ENCODE measurements at regions not wholly inside any gene's neighbourhood (a gene's known extent, or its start where the extent isn't known, plus 50 kb on each side); places are given as distances from the start of the nearest gene placed in this dataset.

DNA sequence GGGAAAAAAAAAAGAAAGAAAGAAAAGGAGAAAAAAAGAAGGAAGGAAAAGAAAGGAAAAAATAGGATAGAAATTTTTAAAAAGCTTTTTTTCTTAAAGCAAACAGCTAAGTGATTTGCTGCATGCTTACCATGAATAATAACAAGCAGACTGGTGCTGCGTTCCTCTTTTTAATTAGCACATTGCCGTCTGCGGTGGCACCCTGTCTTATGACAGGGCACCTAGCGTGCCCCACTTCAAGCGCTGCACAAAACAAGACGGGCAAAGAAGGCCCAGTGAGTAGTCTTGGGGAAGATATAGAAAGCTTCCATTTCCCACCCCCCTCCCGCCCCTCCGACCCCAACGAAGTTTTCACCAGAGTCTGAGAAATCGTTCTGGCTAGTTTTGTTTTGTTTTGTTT is 513.9 kb downstream of the ZNF608 start:
- DNase-seq (ENCODE audit: low read depth in 2 of 2) = no peak

DNA sequence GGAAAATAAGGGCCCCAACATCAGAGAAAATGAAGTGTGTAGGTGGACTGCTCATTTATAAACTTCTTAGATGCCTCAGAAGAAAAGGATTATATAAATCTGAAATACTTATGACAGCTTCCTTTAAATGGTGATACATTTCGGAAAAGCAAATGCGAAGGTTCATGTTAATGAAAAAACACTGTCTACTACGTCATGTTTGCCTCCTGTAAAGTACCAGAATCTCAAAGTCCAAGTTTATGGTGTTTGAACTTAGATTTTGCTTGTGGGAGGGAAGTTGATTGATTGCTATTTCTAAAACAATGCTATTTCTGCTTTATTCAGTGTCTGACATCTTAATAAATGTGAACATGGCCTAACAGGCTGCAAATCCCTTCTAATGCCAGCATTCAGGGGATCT is 514.6 kb downstream of the ZNF608 start:
- no peak for DNase-seq (ENCODE audit: low read depth in 2 of 2)

DNA sequence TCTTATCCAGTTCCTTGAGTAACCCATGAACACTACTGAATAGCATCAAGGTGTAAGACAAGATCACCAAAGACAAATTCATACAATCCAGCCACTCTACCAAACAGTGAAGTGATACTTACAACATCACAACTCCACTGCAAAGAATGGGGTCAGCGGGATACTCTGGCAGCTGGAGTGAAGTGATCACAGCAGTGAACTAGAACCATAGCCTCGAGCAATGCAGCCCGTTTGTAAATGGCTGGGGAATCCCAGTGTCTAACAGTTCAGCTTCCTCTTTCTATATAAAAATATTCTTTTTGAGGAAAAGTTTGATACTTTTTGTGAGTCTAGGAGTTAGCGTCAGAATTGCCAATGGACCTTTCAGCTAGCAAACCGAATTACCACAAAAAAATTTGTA is 515.2 kb downstream of the ZNF608 start:
- DNase-seq (ENCODE audit: low read depth in 2 of 2) = no peak

DNA sequence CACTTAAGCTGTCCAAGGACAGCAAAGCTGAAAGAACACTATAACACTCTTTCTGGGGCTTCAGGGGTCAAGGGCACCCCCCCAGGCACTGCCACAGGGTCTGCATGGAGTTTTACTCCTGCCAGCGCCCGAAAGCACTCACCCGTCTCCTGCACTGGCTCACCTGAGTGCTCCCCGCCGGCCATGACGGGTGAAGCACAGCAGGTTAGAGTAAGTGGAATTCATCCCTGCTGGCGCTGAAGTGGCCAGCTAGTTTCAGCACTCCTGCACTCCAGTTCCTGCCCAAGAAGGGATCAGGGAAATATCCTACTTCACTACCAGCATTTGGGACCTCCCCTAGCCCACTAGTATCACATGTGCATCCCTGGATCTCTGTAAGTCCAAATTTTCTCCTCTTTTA is 516.0 kb downstream of the ZNF608 start:
- no peak for DNase-seq (ENCODE audit: low read depth in 2 of 2)

DNA sequence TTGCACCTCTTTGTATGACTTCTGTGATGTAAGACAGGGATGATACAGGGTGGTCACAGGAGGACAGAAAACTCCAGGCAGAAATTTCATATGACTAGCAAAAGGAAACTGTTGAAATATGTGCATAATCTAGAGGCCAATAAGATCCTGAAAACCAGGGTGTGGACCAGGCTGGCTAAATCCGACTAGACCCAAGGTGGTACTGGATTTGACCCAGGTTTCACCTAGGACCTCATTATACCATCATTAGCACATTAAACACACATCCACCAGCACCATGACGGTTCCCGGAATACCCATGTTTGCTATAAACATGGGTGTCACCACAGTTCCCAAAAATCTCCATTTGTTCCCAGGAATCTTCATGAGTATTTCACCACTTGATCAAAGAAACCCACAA is 517.1 kb downstream of the ZNF608 start:
- DNase-seq (ENCODE audit: low read depth in 2 of 2) = no peak

DNA sequence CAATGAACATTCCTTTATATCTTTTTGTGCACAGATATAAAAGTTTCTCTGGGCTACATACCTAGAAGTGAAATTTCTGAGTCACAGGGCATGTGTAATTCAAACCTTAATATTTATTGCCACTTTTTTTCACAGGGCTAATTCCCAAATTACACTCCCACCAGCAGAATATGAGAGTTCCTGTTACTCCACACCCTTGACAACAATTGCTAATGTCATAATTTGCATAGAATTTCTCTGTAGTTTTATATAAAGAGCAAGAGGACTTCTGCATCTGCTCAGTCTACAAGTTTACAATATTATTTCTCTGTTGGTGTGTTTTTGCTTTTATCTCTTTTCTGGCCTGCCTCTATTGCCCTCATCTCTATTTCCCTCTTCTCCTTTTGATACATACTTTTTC is 518.5 kb downstream of the ZNF608 start:
- no peak for DNase-seq (ENCODE audit: low read depth in 2 of 2)

DNA sequence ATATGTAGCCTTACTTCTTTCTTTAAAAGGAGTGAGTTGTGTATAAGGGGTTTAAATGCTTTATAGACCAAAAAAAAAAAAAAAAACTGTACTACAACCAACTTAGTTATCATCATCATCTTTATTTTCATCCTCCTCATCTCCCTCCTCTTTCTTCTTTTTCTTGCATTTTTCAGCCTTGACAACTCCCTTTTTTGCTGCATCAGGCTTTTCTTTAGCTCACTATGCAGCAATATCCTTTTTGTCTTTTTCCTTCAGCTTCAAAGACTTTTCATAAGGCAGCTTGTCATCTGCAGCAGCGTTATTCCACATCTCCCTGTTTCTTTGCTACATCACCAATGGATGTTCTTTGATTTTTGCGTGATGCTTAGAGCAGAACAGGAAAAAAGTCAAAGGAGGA is 526.0 kb downstream of the ZNF608 start:
- DNase-seq (ENCODE audit: low read depth in 2 of 2) = no peak

DNA sequence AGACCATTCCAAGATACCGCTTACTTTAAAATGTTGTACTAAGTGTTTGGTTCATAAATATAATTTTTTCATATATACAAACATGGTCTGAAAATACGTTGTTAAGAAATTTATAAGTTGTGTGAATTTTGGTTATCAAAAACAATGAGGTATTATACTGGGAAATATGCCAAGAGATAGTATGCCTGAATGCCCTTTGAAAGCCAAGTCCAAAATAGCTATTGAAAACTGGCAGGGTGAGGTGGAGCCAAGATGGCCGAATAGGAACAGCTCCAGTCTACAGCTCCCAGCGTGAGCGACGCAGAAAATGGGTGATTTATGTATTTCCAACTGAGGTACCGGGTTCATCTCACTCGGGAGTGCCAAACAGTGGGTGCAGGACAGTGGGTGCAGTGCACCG is 533.5 kb downstream of the ZNF608 start:
- DNase-seq (ENCODE audit: low read depth in 2 of 2) = no peak

DNA sequence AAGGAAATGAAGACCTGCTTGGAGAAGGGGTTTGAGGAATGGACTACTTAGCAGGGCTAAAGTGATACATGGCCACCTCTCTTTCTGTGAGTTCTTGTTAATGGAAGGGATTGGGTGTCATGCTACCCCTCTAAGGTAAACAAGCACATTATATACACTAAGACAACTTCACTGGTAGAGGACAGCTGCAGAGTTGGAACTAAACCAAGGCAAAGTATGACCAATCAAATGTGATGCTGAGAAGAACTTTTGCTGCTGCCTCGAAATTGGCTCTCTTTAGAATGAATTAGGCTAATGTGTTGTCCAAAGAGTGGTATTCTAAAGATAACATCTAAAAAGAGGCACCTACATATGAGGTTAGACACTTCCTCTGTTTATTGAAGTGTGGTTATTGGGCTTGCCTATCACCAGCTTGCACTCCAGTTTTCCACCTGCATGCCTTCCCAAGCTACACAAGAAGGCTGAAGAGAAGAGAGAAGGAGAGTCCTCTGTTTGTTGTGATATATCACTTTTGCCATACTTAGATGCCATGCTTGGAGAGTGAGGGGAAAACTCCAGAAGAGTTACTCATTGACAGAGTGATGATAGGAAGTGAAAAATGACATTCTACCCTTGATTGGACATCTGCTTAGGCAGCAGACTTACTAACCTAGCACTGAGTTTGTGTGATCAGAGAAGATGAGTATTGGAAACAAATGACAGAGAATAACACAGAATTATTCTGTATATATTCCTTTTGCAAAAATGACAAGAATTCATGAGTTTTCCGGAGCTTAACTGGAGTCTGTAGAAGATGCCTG is 536.1 kb downstream of the ZNF608 start:
- no peak for DNase-seq (ENCODE audit: low read depth in 2 of 2)

DNA sequence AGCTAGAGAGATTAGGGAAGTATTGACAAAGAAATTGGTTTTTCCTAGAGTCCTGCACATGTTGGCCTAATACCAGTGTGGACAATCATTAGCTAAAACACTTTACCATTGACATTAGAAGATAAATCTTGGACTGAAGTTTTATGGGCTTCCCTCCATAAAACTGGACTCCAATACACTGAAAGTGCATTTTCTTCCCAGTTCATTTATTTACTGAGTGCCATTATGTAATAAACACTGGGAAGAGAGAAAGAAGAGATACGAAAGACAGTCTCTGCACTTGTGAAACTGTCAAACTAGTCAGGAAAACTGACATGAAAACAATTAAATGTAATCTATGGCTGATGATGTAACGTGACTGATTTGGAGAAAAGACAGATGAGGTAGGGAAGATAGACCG is 539.3 kb downstream of the ZNF608 start:
- DNase-seq (ENCODE audit: low read depth in 2 of 2) = no peak

DNA sequence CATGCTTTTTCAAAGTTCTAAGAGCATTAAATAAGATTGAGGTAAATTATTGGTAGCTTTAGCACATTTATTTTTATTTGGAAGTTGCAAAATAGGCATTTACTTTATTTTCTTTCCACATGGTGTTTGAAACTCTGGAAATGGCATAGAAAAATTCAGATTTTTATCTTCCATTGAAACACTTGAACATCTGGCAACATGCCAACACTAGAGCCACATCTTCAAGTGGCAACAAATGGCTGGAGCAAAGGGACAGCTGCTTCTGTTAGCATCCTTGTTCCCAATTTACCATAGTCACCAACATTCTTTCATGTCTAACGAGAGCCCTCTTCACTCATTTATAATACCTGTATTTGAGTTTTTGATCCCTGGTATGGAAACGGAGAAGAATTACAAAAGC is 539.9 kb downstream of the ZNF608 start:
- no peak for DNase-seq (ENCODE audit: low read depth in 2 of 2)

DNA sequence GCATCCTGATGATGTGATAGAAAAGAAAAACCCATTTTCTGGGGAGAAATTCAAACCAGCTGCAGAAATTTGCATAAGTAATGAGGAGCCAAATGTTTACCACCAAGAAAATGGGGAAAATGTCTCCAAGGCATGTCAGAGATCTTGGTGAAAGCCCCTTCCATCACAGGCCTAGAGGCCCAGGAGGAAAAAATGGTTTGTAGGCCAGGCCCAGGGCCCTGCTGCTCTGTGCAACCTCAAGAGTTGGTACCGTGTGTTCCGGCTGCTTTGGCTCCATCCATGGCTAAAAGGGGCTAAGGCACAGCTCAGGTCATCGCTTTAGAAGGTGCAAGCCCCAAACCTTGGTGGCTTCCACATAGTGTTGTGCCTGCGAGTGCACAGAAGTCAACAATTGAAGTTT is 543.1 kb downstream of the ZNF608 start:
- no peak for DNase-seq (ENCODE audit: low read depth in 2 of 2)

DNA sequence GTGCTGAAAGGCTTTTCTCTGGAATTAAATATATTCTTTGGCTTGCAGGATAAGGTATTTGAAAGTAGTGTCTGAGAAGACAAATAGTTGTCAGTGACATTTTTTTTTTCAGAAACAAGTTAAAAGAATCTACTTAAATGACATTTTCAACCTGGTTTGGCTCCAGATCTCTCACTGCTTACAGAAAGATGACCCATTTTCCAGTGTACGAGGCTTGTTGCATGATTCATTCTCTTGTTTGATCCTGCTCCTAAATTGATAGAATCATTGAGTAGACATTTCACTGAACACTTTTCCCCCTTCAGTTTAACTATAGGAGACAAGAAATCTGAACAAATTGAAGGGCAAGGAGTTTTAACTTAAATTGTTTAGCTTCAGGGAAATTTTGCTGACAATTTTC is 546.1 kb downstream of the ZNF608 start:
- DNase-seq (ENCODE audit: low read depth in 2 of 2) = no peak

DNA sequence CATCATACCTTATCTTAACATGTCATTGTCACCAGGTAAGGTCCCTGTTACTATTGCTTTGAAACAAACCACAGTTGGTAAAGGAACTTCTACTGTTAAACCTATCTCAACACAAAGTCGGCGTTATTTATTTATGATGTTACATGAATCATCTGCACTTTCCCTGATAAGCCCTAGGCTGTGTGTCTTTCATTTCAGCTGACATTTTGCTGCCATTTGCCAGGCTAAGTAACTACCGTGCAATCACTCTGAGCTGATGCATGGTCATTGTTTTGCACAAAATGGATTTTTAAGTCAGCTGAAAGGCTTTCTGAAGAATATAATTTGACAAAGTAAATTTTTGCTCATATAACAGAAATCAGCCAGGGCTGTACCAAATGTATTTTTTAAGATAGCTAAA is 546.5 kb downstream of the ZNF608 start:
- DNase-seq (ENCODE audit: low read depth in 2 of 2) = no peak

DNA sequence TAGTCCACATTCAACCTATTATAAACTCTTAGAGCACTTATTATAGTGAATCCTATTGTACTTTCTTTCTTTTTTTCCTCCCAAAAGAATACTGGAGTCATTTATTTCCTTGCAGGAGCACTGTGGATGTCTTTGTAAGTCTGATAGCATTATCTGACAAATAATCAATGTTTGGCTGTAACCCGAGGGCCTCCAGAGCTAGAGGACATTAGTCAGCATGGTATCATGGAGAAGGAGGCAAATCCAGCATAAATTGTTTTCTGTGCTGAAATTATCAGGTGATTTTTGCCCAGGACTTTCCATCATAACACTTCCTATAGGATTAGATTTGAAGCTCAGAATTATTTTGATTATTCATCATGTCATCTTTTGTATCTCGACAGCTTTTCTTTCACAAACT is 551.0 kb downstream of the ZNF608 start:
- no peak for DNase-seq (ENCODE audit: low read depth in 2 of 2)

DNA sequence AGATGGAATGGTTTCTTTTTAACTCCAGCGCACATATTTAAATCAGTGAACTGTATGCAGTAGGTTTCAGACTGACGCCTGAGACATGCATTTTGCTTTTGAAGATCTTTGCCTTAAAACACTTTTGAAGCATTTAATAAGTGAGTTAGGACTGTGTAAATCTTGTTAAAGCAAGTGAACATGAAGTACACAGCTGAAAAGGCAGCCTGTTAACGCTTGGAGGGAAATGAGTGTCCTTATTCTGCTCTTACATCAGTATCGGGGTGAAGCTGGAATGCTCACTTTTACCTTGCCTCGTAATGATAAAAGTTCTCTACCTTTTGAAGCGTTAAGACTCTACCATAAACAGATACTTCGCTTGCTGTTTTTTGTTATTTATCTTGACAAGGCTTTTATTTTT is 552.2 kb downstream of the ZNF608 start:
- DNase-seq (ENCODE audit: low read depth in 2 of 2) = no peak

DNA sequence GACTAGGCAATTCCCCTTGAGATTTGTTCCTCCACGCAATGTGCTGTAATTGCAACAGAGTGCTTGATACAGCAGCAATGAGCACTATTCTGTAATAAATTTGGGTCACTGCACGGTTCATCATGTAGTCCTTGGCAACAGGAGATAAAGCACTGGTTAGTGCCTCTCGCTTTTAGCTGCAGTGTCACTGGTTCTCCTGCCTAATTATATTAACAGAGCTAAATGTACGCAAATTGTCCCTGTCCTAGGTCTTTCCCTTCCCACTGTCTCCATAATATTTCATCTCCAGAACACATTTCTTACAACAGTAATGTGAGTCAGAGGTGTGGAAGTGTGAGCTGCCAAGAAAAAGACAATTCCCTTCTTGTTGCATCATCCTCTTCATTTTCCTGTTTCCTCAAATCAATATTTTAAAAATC is 553.1 kb downstream of the ZNF608 start:
- no peak for DNase-seq (ENCODE audit: low read depth in 2 of 2)

DNA sequence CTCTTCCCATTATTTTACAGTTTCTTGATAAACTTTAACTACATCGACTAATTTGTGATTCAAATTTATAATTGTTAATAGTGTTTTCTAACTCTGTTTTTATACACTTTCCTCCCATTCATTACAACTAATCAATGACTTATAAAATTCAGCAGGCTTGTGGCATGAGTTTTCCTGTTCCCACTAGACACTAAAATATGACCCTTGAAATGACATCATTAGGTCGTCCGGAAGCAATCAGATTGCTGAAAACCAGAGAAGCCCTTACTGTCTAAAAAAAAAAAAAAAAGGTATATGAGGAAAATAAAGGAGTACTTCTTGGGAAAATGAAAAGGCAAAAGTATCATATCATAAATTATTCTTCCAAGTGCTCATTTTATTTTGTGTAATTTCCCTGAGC is 553.7 kb downstream of the ZNF608 start:
- DNase-seq (ENCODE audit: low read depth in 2 of 2) = no peak

DNA sequence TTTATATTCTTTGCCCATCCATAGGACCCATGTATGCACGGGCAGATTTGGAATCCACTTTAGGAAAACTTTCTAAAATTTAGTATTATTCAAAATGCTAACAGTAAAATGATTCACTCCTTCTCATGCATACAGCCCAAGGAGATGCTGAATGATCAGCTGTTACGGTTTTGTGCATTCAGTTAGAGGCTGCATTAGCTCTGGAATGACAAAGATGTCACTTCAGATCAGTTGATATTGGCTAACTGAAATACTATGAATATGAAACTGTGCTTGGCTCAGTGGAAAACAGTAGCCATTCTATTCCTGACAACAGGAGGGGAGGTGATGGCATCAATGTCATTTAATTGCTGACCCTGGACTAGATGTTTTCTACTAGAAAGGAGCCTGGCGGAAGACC is 560.7 kb downstream of the ZNF608 start:
- DNase-seq (ENCODE audit: low read depth in 2 of 2) = no peak

DNA sequence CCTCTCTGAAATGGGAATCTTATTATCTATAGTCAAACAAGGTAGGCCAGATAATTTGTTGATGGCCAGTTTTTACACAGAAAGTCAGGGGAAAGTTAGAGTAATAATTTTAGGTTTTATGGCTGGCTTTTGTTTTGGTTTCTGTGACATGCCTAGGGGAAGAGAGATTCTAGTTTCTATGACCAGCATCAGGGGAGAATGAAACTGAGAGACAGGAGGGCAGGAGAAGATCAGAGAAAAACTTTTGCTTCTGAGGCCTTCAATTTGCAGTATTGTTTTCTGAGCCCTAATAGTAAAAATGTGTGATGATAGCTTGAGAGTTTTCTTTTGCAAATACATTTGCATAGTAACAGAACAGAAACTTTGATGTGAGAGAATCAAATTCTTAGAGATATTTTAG is 564.3 kb downstream of the ZNF608 start:
- DNase-seq (ENCODE audit: low read depth in 2 of 2) = no peak

DNA sequence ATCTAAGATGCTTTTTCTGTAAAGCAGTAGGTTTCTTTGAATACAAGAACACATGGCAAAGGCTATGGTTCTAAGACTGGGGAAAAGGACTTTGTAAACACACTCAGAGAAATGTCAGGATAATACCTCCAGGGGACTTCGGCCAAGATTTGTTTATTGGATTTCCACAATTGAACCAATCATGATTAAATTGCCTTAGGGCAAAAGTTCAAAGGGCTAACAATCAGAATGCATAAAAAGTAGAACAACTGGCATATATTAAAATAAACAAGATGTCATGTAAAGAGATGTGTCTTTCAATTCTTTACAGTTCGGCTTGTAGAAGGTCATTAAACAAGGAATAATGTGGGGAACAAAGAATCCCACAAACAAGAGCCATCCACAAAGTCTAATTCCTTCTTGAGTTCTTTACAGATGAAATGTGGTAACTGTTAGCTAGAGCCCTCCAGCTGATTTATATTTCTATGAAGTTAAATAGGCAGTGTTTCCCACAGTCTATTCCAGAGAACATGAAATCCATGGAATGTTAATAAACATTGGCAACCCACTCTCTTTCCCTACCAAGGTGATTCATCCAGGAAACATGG is 565.5 kb downstream of the ZNF608 start:
- DNase-seq (ENCODE audit: low read depth in 2 of 2) = no peak

DNA sequence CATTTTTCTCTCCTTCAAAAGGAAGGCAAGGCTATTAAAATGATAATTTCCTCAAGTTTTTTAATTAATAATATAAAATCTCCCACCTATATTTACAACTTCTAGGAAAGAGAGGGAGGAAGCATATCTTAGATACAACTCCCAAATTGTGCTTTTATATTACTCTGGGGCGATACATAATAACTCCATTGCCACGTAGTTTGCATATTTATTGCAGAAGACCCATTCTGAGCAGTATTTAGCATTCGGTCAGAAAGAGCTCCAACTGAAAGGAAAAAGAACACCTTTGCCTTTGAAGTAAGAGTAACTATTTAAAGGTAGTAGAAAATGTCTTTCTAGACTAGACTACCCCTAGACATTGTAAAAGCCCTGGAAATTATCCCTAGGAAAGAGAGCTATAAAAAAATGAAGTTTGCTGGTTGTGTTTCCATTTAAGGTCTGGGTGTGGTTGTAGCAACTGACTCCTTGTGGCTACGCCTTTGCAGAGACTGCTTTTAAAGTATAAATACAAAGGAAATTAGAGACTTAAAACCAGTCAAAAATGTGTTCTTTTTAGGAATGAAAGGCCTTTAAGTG is 566.1 kb downstream of the ZNF608 start:
- no peak for DNase-seq (ENCODE audit: low read depth in 2 of 2)

DNA sequence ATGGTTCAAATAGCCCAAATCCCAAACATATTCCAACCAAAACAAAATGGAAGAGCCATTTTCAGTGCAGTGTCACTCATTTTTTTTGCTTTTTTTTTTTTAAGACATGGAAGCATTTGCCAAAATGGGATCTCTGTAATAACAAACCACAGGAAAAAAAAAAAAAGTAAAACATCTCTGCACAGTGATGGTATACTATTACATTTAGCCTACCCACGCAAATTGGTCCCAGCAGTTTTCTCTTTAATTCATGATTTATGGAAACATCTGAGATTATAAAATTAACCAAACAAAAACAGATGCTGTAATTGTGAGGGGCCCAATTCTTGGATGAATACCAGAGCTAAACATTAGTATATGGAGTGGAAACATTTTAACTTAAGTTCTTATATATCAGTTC is 566.6 kb downstream of the ZNF608 start:
- DNase-seq (ENCODE audit: low read depth in 2 of 2) = no peak

DNA sequence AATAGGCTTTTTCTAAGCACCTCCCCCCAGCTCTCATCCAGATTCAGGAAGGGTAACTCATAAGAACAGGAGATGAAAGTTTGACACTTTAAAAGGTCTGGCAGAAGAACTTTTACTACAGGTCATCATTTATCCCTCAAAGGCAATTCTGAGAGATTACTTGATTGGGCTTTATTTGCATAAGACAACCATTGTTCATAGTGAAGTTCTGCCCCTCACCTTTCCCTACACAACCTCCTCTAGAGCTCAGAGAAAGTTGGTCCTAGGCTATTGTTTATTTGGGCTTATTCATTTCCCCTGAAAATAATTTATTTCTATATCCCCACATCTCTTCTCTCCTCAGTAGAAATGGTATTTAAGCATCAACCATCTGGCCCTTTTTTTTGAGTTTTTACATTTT is 568.4 kb downstream of the ZNF608 start:
- no peak for DNase-seq (ENCODE audit: low read depth in 2 of 2)
